OCI-LY1 (cell line): ENCODE measurements at regions not wholly inside any gene's neighbourhood (a gene's known extent, or its start where the extent isn't known, plus 50 kb on each side); places are given as distances from the start of the nearest gene placed in this dataset.

Source experiments
- CTCF ChIP-seq: fragments of 200-600 bp; sonication (generic), shearing (Covaris generic); IDR thresholded peaks from 2 replicates; pipeline ENCODE4 v1.5.1; 2017; ENCODE audit warnings: mild to moderate bottlenecking, antibody characterized with exemption, low read length, moderate library complexity, mixed read lengths
- EZH2 ChIP-seq: fragments of 200-600 bp; sonication (generic), shearing (Covaris generic); IDR thresholded peaks from 2 replicates; pipeline ENCODE4 v1.8.0; 2017; ENCODE audit warnings: borderline replicate concordance, mixed run types, mild to moderate bottlenecking, antibody characterized with exemption, low read length, moderate library complexity, mixed read lengths

GRCh38 chr15:38128921-38129320 is 123.7 kb upstream of the SPRED1 start:
- TF ChIP-seq CTCF (no peak), EZH2 (no peak)
